Left lung (tissue), 4 donors: ENCODE measurements at regions not wholly inside any gene's neighbourhood (a gene's known extent, or its start where the extent isn't known, plus 50 kb on each side); places are given as distances from the start of the nearest gene placed in this dataset.

Experiments used
- ATAC-seq: fragments of 200-7000 bp; cut with Tn5 transposase; one replicate; pipeline ENCODE4 v1.9.1; 2020; ENCODE audit warnings: moderate library complexity
- DNase-seq, 4 donors: peaks; one replicate each; pipeline ENCODE4 v3.0.0-alpha.2; 2013 to 2020
- H3K27ac ChIP-seq, 2 donors: fragments of 200-600 bp; sonication (generic) in 1 of 2; one replicate each; pipeline versions ENCODE4 v1.5.0 to v1.8.0; 2020 to 2021
- H3K27me3 ChIP-seq, 2 donors: fragments of 200-600 bp; sonication (generic) in 1 of 2; one replicate each; pipeline versions ENCODE4 v1.5.0 to v1.8.0; 2020 to 2021
- H3K36me3 ChIP-seq, 2 donors: fragments of 200-600 bp; sonication (generic) in 1 of 2; one replicate each; pipeline versions ENCODE4 v1.5.0 to v1.8.0; 2020 to 2021
- H3K4me1 ChIP-seq, 2 donors: fragments of 200-600 bp; one replicate each; pipeline ENCODE4 v1.8.0; 2021
- H3K4me3 ChIP-seq, 2 donors: fragments of 200-600 bp; sonication (generic) in 1 of 2; one replicate each; pipeline versions ENCODE4 v1.5.0 to v1.8.0; 2020 to 2021; ENCODE audit warnings: mild to moderate bottlenecking in 1 of 2
- H3K9me3 ChIP-seq, 2 donors: fragments of 200-600 bp; sonication (generic) in 1 of 2; one replicate each; pipeline versions ENCODE4 v1.5.0 to v1.8.0; 2020 to 2021
- CTCF ChIP-seq, 2 donors: fragments of 200-600 bp; sonication (generic) in 1 of 2; IDR thresholded peaks; one replicate each; pipeline versions ENCODE4 v1.5.0 to v1.8.0; 2021; ENCODE audit warnings: antibody characterized with exemption in 2 of 2
- intact Hi-C, 2 donors: fragments of 100-400 bp; cut with DNase I; formaldehyde crosslinking; loops; one replicate each; pipeline versions ENCODE4 v1.11.2 to v1.14.2; 2022
- donor health status: DM: no; HTN: yes; CAD: no.
- donor health status: DM: no; HTN: no; CAD: no.

GRCh38 chr1:72892461-72892860 is 610.1 kb upstream of the NEGR1 start:
- intact Hi-C loops: no loop called here
- no peaks in the 10 kb centered on the region for H3K9me3 ChIP-seq
- no peak for DNase-seq
- H3K27me3 ChIP-seq: no peaks in the 10 kb centered on the region
- H3K4me1 ChIP-seq: no peaks in the 10 kb centered on the region
- no peak for TF ChIP-seq CTCF (IDR thresholded peaks at IDR 0.05)
- H3K4me3 ChIP-seq: no peak overlapping the region
- H3K27ac ChIP-seq: no peak overlapping the region
- ATAC-seq: no peak
- H3K36me3 ChIP-seq: no peaks in the 10 kb centered on the region

GRCh38 chr1:72891976-72892375 is 609.6 kb upstream of the NEGR1 start:
- Histone ChIP-seq H3K4me1 (no peaks in the 10 kb centered on the region), H3K36me3 (no peaks in the 10 kb centered on the region), H3K27me3 (no peaks in the 10 kb centered on the region), H3K4me3 (no peak overlapping the region), H3K27ac (no peak overlapping the region), H3K9me3 (no peaks in the 10 kb centered on the region)
- DNase-seq (no peak), ATAC-seq (no peak)
- TF ChIP-seq CTCF (IDR thresholded peaks at IDR 0.05): no peak
- intact Hi-C loops: no loop called here

GRCh38 chr1:72885841-72886240 is 603.5 kb upstream of the NEGR1 start:
- TF ChIP-seq CTCF (IDR thresholded peaks at IDR 0.05): no peak
- intact Hi-C loops: no loop called here
- no peak for ATAC-seq
- Histone ChIP-seq H3K4me1 (no peaks in the 10 kb centered on the region), H3K4me3 (no peak overlapping the region), H3K27ac (no peak overlapping the region), H3K9me3 (no peaks in the 10 kb centered on the region), H3K36me3 (no peaks in the 10 kb centered on the region), H3K27me3 (no peaks in the 10 kb centered on the region)
- DNase-seq: no peak

GRCh38 chr1:72885017-72885416 is 602.7 kb upstream of the NEGR1 start:
- intact Hi-C loops: no loop called here
- no peaks in the 10 kb centered on the region for H3K27me3 ChIP-seq
- H3K4me3 ChIP-seq: no peak overlapping the region
- H3K4me1 ChIP-seq: no peaks in the 10 kb centered on the region
- ATAC-seq (no peak), DNase-seq (no peak)
- no peak overlapping the region for H3K27ac ChIP-seq
- TF ChIP-seq CTCF (IDR thresholded peaks at IDR 0.05): no peak
- H3K36me3 ChIP-seq: no peaks in the 10 kb centered on the region
- no peaks in the 10 kb centered on the region for H3K9me3 ChIP-seq

GRCh38 chr1:72869873-72870272 is 587.5 kb upstream of the NEGR1 start:
- H3K4me3 ChIP-seq: no peak overlapping the region
- DNase-seq: no peak
- no peak for ATAC-seq
- H3K27ac ChIP-seq: no peak overlapping the region
- no peaks in the 10 kb centered on the region for H3K9me3 ChIP-seq
- H3K4me1 ChIP-seq: no peaks in the 10 kb centered on the region
- intact Hi-C loops: no loop called here
- TF ChIP-seq CTCF (IDR thresholded peaks at IDR 0.05): no peak
- no peaks in the 10 kb centered on the region for H3K27me3 ChIP-seq
- H3K36me3 ChIP-seq: no peaks in the 10 kb centered on the region
